Colonic mucosa (tissue), 4 donors: ENCODE measurements at regions not wholly inside any gene's neighbourhood (a gene's known extent, or its start where the extent isn't known, plus 50 kb on each side); places are given as distances from the start of the nearest gene placed in this dataset.

Experiments
- DNase-seq: peaks from one replicate; pipeline ENCODE4 v3.0.0-alpha.2; 2020
- H3K27ac ChIP-seq: fragments of 200-600 bp; one replicate; pipeline ENCODE4 v1.8.0; 2021
- H3K27me3 ChIP-seq: fragments of 200-600 bp; one replicate; pipeline ENCODE4 v1.8.0; 2021
- H3K36me3 ChIP-seq: fragments of 200-600 bp; one replicate; pipeline ENCODE4 v1.8.0; 2021
- H3K4me1 ChIP-seq: fragments of 200-600 bp; one replicate; pipeline ENCODE4 v1.8.0; 2021; ENCODE audit warnings: mild to moderate bottlenecking
- H3K4me3 ChIP-seq: fragments of 200-600 bp; one replicate; pipeline ENCODE4 v1.8.0; 2021
- H3K9ac ChIP-seq, 2 donors: one replicate each; pipeline ENCODE4 v1.7.0; 2013; ENCODE audit warnings: control low read depth in 2 of 2, low read depth in 2 of 2, low read length in 2 of 2
- H3K9me3 ChIP-seq: fragments of 200-600 bp; one replicate; pipeline ENCODE4 v1.8.0; 2021
- intact Hi-C: fragments of 100-400 bp; cut with DNase I; formaldehyde crosslinking; loops from one replicate; pipeline ENCODE4 v1.14.1; 2022
- TF ChIP-seq, protein P1 (sequence below): fragments of 200-600 bp; IDR thresholded peaks from one replicate; pipeline ENCODE4 v1.8.0; 2022; ENCODE audit warnings: antibody characterized with exemption, mild to moderate bottlenecking
- donor health status: healthy.
- donor health status: DM: no; HTN: no; CAD: no.
- donor health status: DM: no; HTN: no; CAD: no.

DNA sequence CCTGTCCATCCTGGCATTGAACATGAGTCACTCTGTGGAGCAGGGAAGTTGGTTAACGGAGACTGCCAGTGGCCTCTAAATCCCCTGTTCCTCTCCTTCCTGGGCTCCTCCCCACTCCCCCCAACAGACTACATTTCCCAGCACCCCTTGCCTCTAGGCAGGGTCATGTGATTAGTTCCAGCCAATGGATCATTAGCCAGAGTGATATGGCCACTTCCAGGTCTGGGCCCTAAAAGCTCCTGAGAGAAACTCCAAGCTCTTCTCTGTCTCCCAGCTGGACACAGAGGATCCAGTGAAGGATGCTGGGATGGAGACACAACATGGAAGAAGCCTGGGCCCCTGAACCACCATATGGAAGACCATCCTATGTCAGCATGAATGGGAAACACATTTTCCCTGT, 54.4 kb upstream of the RFLNA start:
- intact Hi-C loops: no loop called here
- peak; percentile 50 for DNase-seq

DNA sequence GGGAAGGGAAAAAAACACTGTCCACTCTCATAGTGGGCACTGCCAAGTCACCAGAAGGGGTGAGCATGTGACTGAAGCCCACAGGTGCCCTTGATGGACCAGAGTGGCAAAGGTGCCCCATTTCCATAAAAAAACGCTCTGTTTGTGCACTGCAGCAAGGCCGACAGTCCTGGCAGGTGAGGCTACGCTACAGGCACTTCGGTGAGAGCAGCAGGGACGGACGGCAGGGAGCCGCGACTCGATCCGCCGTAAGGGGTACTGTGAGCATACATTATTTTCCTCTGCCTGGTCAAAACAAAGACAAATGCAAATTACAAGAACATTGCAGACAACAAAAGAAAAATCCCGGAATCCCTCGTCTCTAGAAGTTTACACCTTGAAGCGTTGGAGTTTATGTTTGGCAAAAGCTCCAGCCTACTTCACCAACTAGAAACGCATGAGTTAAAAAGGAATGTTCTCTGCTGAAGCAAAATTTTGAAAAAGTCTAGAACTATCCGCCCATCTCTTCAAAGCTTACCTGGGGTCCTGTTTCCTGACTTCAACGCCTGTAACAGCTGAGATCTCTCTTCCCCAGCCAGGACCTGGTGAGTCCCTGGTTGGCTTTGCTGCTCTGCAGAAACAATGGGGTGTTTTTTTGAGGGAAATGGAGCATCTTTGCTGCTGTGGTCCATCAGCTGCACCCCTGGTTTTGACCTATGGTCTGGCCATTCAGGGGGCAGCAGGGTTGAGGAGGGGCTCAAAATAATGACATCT, 52.9 kb upstream of the RFLNA start:
- Histone ChIP-seq H3K27me3 (no peaks in the 10 kb centered on the region), H3K9ac (no peak overlapping the region), H3K4me3 (no peak overlapping the region), H3K4me1 (peaks cover 12% of the 10 kb centered on the region), H3K9me3 (no peaks in the 10 kb centered on the region), H3K27ac (no peak overlapping the region), H3K36me3 (no peaks in the 10 kb centered on the region)
- DNase-seq: no peak
- intact Hi-C loops: no loop called here
- TF ChIP-seq, protein P1, sequence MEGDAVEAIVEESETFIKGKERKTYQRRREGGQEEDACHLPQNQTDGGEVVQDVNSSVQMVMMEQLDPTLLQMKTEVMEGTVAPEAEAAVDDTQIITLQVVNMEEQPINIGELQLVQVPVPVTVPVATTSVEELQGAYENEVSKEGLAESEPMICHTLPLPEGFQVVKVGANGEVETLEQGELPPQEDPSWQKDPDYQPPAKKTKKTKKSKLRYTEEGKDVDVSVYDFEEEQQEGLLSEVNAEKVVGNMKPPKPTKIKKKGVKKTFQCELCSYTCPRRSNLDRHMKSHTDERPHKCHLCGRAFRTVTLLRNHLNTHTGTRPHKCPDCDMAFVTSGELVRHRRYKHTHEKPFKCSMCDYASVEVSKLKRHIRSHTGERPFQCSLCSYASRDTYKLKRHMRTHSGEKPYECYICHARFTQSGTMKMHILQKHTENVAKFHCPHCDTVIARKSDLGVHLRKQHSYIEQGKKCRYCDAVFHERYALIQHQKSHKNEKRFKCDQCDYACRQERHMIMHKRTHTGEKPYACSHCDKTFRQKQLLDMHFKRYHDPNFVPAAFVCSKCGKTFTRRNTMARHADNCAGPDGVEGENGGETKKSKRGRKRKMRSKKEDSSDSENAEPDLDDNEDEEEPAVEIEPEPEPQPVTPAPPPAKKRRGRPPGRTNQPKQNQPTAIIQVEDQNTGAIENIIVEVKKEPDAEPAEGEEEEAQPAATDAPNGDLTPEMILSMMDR: no peak

More for the DNA sequence above, 54.4 kb upstream of the RFLNA start:
- no peak overlapping the region for H3K4me3 ChIP-seq
- H3K36me3 ChIP-seq: no peaks in the 10 kb centered on the region
- no peaks in the 10 kb centered on the region for H3K27me3 ChIP-seq
- no peak overlapping the region for H3K9ac ChIP-seq
- H3K9me3 ChIP-seq: no peaks in the 10 kb centered on the region
- no peak overlapping the region for H3K27ac ChIP-seq
- H3K4me1 ChIP-seq: peaks cover 6% of the 10 kb centered on the region
- TF ChIP-seq, protein P1: no peak

- DNase-seq: no peak
- no peak overlapping the region for H3K4me3 ChIP-seq
- H3K9ac ChIP-seq: no peak overlapping the region
- peaks cover 12% of the 10 kb centered on the region for H3K4me1 ChIP-seq
- no peaks in the 10 kb centered on the region for H3K27me3 ChIP-seq
- no peaks in the 10 kb centered on the region for H3K36me3 ChIP-seq
- TF ChIP-seq, protein P1: no peak
- no peaks in the 10 kb centered on the region for H3K9me3 ChIP-seq
- intact Hi-C loops: no loop called here
- no peak overlapping the region for H3K27ac ChIP-seq
Measured at GRCh38 chr12:124242529-124243065, 52.3 kb upstream of the RFLNA start.

DNA sequence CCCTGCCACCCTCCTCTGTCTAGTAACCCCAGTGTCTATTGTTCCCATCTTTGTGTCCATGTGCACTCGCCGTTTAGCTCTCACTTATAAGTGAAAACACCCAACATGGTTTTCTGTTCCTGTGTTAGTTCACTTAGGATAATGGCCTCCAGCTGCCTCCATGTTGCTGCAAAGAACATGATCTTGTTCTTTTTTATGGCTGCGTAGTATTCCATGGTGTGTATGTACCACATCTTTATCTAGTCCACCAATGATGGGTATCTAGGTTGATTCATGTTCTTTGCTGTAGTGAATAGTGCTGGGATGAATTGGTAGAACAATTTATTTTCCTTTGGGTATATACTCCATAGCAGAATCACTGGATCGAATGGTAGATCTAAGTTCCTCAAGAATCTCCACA, 51.0 kb upstream of the RFLNA start:
- intact Hi-C loops: no loop called here
- Histone ChIP-seq H3K27ac (no peak overlapping the region), H3K9me3 (no peaks in the 10 kb centered on the region), H3K4me3 (no peak overlapping the region), H3K4me1 (peaks cover 12% of the 10 kb centered on the region), H3K36me3 (no peaks in the 10 kb centered on the region), H3K27me3 (no peaks in the 10 kb centered on the region), H3K9ac (no peak overlapping the region)
- DNase-seq: no peak
- TF ChIP-seq, protein P1: no peak
